ENCODE measurements at regions not wholly inside any gene's neighbourhood (a gene's known extent, or its start where the extent isn't known, plus 50 kb on each side); places are given as distances from the start of the nearest gene placed in this dataset.

DNA sequence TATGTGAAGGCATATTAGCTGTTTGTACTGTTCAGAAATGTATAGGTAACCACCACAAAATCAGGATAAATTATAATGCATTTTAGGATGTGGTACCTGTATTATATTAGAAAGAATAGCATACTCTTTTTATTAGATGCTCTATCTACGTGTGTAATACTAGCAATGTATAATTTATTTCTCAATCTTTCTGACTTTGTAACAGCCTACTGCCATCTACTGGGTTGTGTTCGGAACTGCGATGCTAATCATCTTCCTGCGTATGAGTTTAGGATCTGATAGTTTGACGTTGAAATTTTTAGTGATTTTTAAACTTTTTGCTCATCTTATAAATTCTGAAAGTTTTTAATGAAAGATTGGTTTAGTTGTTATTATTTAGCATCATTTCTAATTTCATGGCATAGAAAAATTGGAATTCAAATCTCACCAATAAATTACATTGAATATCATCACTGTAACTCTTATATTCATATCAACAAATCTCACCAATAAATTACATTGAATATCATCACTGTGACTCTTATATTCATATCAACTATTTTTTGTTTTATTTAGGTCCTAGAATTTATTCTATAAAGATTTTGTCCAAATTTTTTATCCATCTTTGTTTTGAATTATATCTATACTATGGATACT is 322.7 kb upstream of the ZNF717 start:
- TF ChIP-seq, protein P1, sequence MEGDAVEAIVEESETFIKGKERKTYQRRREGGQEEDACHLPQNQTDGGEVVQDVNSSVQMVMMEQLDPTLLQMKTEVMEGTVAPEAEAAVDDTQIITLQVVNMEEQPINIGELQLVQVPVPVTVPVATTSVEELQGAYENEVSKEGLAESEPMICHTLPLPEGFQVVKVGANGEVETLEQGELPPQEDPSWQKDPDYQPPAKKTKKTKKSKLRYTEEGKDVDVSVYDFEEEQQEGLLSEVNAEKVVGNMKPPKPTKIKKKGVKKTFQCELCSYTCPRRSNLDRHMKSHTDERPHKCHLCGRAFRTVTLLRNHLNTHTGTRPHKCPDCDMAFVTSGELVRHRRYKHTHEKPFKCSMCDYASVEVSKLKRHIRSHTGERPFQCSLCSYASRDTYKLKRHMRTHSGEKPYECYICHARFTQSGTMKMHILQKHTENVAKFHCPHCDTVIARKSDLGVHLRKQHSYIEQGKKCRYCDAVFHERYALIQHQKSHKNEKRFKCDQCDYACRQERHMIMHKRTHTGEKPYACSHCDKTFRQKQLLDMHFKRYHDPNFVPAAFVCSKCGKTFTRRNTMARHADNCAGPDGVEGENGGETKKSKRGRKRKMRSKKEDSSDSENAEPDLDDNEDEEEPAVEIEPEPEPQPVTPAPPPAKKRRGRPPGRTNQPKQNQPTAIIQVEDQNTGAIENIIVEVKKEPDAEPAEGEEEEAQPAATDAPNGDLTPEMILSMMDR (IDR thresholded peaks at IDR 0.05): no peak
- TF ChIP-seq POLR2A (IDR thresholded peaks at IDR 0.05): no peak

Measured in ovary (tissue), 3 donors.